GM20000 (cell line): ENCODE measurements at regions not wholly inside any gene's neighbourhood (a gene's known extent, or its start where the extent isn't known, plus 50 kb on each side); places are given as distances from the start of the nearest gene placed in this dataset.

Experiments used
- DNase-seq: peaks from one replicate; pipeline ENCODE4 v3.0.0; 2012; ENCODE audit warnings: low spot score
- TF ChIP-seq, protein P1 (sequence below): IDR thresholded peaks from 2 replicates; pipeline ENCODE4 v1.5.1; 2012; ENCODE audit warnings: mild to moderate bottlenecking, control low read depth; ENCODE audit errors: extremely low read depth, missing control alignments

DNA sequence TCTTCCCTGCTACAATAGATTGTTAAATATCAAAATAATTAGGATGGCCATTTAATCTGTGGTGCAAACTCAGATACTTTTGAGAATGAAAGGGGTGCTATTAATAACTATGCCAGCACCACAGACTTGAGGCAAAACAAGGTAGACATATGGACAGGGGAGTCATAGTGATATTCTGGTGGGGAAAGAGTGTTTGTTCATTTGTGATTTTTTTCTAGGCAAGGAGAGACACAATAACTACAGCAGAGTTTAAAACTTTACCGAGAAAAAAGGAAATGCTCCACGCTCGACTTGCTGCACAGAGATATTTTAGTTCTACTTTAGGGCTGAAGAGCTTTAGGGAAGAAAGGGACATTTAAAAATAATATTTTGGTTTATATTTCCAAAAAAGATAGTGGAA is 611.2 kb upstream of the GRM7 start:
- DNase-seq = no peak

DNA sequence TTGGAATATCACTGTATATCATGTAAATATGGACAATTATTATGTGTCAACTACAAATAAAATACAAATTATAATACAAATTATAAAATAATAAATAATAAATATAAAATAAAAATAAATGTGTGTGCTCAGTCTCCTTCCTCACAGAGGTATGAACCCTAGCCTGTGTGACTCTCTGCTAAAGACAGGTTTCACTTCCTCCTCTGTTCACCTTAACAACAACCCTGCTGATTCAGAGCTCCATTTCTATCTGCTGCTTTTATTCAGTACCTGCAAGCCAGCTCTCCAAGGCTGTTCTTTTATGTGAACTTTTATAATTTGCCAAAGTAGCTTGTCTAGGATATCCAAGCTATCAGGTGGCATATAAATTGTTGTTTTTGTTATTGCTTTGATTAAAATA is 610.7 kb upstream of the GRM7 start:
- TF ChIP-seq, protein P1, sequence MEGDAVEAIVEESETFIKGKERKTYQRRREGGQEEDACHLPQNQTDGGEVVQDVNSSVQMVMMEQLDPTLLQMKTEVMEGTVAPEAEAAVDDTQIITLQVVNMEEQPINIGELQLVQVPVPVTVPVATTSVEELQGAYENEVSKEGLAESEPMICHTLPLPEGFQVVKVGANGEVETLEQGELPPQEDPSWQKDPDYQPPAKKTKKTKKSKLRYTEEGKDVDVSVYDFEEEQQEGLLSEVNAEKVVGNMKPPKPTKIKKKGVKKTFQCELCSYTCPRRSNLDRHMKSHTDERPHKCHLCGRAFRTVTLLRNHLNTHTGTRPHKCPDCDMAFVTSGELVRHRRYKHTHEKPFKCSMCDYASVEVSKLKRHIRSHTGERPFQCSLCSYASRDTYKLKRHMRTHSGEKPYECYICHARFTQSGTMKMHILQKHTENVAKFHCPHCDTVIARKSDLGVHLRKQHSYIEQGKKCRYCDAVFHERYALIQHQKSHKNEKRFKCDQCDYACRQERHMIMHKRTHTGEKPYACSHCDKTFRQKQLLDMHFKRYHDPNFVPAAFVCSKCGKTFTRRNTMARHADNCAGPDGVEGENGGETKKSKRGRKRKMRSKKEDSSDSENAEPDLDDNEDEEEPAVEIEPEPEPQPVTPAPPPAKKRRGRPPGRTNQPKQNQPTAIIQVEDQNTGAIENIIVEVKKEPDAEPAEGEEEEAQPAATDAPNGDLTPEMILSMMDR = no peak
- peak; percentile 55 for DNase-seq

More for the DNA sequence above, 611.2 kb upstream of the GRM7 start:
- TF ChIP-seq, protein P1 = no peak

DNA sequence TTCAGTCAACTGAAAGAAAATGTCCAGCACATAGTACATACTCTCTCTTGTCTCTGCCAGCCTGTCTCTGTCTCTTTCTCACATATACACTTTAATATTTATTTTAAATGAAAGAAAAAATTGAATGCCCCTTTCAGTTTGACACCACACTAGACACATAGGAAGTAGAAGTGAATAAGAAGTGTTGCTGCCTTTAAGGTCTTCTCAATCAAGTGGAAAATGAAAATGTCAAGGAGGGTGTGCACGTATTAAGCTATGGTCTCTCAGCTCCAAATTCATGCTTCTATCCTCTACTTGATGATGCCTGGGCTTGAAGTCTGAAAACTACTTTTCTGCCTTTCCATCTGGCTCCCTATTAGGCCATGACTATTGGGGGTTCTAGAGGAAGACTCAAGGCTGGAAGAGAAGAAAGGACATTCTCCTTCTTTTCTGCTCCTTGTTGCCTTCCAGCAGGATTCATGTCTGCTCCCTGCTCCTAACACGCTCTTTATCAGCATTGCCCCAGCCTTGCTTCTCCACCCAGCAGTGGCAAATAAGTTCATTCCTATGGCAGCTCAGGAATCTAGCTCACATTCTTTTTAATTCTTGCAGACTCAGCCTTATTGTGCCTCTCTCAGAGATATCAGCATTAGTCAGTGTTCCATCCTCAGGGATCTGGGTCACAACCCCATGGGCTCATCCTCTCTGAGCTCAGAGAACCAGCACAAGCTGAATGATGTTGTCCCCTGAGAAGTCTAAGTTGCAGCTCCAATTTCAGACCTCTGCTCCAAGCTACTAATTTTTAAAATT is 609.1 kb upstream of the GRM7 start:
- TF ChIP-seq, protein P1 = no peak
- DNase-seq = no peak

GRCh38 chr3:6254490-6254889 is 606.4 kb upstream of the GRM7 start:
- DNase-seq = no peak
- TF ChIP-seq, protein P1 = no peak

DNA sequence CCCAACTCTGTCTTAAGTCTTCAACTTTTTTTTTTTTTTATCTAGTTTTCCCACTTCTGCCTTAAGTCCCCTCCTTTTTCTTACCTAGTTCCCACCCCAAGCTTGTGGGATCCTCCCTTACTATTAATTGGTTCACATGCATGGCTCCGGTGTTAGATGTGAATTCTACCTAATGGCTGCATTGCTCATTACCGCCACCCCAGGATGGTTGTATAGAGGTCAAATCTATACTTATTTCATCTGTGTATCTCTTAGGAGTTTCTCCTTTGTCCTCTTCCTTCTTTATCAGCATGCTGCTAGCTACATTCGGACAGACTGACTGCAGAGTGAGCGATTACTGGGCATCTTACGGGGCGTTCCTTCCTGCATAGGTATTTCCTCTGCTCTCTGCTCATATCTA is 605.7 kb upstream of the GRM7 start:
- DNase-seq = no peak
- TF ChIP-seq, protein P1 = no peak

DNA sequence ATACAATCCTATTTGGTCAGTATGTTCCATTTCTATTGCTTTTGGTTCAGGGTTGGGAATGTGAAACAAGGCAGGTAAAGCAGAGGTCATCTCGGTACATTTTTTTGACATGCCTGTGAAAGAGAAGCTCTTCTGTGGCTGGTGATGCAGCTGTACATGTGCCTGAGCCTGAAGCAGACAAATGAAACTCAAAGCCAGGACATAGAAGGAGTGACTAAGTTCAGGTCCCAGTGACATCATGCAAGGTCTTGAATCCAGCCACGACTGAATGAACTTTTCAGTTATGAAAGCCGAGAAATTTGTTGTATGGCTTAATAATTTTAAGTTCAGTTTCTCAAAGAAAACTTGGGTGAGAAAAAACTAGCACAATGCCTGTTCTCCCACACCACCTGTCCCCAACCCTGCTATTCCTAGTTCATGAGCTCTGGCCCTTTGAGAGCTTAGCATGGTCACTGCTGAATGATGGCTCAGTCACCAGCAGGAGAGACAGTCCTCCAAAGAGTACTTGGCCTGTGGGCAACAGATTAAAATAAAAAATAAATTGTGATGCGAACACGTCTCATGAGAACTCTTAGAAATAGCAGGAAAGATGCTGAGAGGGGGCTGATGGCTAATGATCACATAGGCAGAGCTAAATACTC is 600.2 kb upstream of the GRM7 start:
- DNase-seq = peak; percentile 20
- TF ChIP-seq, protein P1 = no peak

DNA sequence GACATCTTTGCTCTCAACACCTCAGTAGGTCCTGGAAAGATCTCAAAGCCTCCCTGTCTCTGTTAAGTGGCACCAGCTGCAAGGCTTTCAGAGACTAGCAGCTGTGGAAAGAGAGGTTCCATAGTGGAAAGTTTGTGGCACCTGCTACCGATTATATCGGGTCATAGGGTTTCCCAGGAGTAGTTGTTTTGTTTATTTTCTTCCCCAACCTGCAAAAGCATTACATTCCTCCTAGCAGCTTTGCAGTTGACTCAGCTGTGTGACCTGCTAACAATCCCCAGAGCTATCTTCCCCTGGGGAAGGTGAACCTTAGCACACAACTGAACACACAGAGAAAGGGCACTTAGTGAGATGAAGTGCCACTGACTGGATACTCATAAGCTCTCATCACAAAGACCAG is 598.9 kb upstream of the GRM7 start:
- TF ChIP-seq, protein P1 = no peak
- no peak for DNase-seq
